ENCODE measurements at regions not wholly inside any gene's neighbourhood (a gene's known extent, or its start where the extent isn't known, plus 50 kb on each side); places are given as distances from the start of the nearest gene placed in this dataset.

- no peaks in the 10 kb centered on the region for H4K20me1 ChIP-seq (ENCODE audit: insufficient read depth, low read length)
- H3K27ac ChIP-seq (ENCODE audit: low read length): no peak overlapping the region
- H3K4me3 ChIP-seq (ENCODE audit: low read length): no peak overlapping the region
- H3K4me2 ChIP-seq (ENCODE audit: low read depth, low read length): no peak overlapping the region
- H3K36me3 ChIP-seq (replicated peaks; ENCODE audit: insufficient read depth, low read length): no peaks in the 10 kb centered on the region
- H2AFZ ChIP-seq (ENCODE audit: low read length): no peak overlapping the region
- no peak overlapping the region for H3K9ac ChIP-seq (ENCODE audit: low read length)
- H3K79me2 ChIP-seq (ENCODE audit: low read length): no peaks in the 10 kb centered on the region
- H3F3A ChIP-seq (ENCODE audit: insufficient read depth, low read length): no peaks in the 10 kb centered on the region
- no peaks in the 10 kb centered on the region for H3K4me1 ChIP-seq (ENCODE audit: low read length)
- no peak for DNase-seq
- H3K27me3 ChIP-seq (replicated peaks; ENCODE audit: insufficient read depth, low read length): no peaks in the 10 kb centered on the region
- no peaks in the 10 kb centered on the region for H3K9me2 ChIP-seq (replicated peaks; ENCODE audit: insufficient read depth, low read length)
- no peaks in the 10 kb centered on the region for H3K9me3 ChIP-seq (replicated peaks; ENCODE audit: insufficient read depth, low read length)
- TF ChIP-seq EZH2phosphoT487 (IDR thresholded peaks at IDR 0.05; ENCODE audit: low read length) (no peak), CTCF (IDR thresholded peaks at IDR 0.05; ENCODE audit: low read length) (no peak), EZH2 (optimal IDR thresholded peaks at IDR 0.05; ENCODE audit: low read depth, low read length) (no peak)
Observed at GRCh38 chr2:2705871-2706270, 374.8 kb upstream of the MYT1L start.

- Histone ChIP-seq H3K9me3 (replicated peaks; ENCODE audit: insufficient read depth, low read length) (no peaks in the 10 kb centered on the region), H3K79me2 (ENCODE audit: low read length) (no peaks in the 10 kb centered on the region), H3K9ac (ENCODE audit: low read length) (no peak overlapping the region), H3F3A (ENCODE audit: insufficient read depth, low read length) (no peaks in the 10 kb centered on the region), H3K9me2 (replicated peaks; ENCODE audit: insufficient read depth, low read length) (no peaks in the 10 kb centered on the region), H3K27me3 (replicated peaks; ENCODE audit: insufficient read depth, low read length) (no peaks in the 10 kb centered on the region), H3K27ac (ENCODE audit: low read length) (no peak overlapping the region), H4K20me1 (ENCODE audit: insufficient read depth, low read length) (no peaks in the 10 kb centered on the region), H3K36me3 (replicated peaks; ENCODE audit: insufficient read depth, low read length) (no peaks in the 10 kb centered on the region), H2AFZ (ENCODE audit: low read length) (no peak overlapping the region), H3K4me3 (ENCODE audit: low read length) (no peak overlapping the region), H3K4me2 (ENCODE audit: low read depth, low read length) (no peak overlapping the region), H3K4me1 (ENCODE audit: low read length) (no peaks in the 10 kb centered on the region)
- no peak for TF ChIP-seq EZH2 (optimal IDR thresholded peaks at IDR 0.05; ENCODE audit: low read depth, low read length)
- no peak for DNase-seq
Observed at GRCh38 chr2:2704428-2705090, 373.5 kb upstream of the MYT1L start.

GRCh38 chr2:2703762-2704427, 372.8 kb upstream of the MYT1L start:
- Histone ChIP-seq H3K79me2 (ENCODE audit: low read length) (no peaks in the 10 kb centered on the region), H3K36me3 (replicated peaks; ENCODE audit: insufficient read depth, low read length) (no peaks in the 10 kb centered on the region), H3K4me3 (ENCODE audit: low read length) (no peak overlapping the region), H3K27ac (ENCODE audit: low read length) (no peak overlapping the region), H3K9me3 (replicated peaks; ENCODE audit: insufficient read depth, low read length) (no peaks in the 10 kb centered on the region), H3K4me1 (ENCODE audit: low read length) (no peaks in the 10 kb centered on the region), H3F3A (ENCODE audit: insufficient read depth, low read length) (no peaks in the 10 kb centered on the region), H2AFZ (ENCODE audit: low read length) (no peak overlapping the region), H3K9ac (ENCODE audit: low read length) (no peak overlapping the region), H4K20me1 (ENCODE audit: insufficient read depth, low read length) (no peaks in the 10 kb centered on the region), H3K4me2 (ENCODE audit: low read depth, low read length) (no peak overlapping the region), H3K27me3 (replicated peaks; ENCODE audit: insufficient read depth, low read length) (no peaks in the 10 kb centered on the region), H3K9me2 (replicated peaks; ENCODE audit: insufficient read depth, low read length) (no peaks in the 10 kb centered on the region)
- TF ChIP-seq EZH2phosphoT487 (IDR thresholded peaks at IDR 0.05; ENCODE audit: low read length): no peak
- no peak for TF ChIP-seq CTCF (IDR thresholded peaks at IDR 0.05; ENCODE audit: low read length)
- TF ChIP-seq EZH2 (optimal IDR thresholded peaks at IDR 0.05; ENCODE audit: low read depth, low read length): no peak
- DNase-seq: no peak

- H3K9me3 ChIP-seq (replicated peaks; ENCODE audit: insufficient read depth, low read length): no peaks in the 10 kb centered on the region
- H3F3A ChIP-seq (ENCODE audit: insufficient read depth, low read length): no peaks in the 10 kb centered on the region
- H3K9me2 ChIP-seq (replicated peaks; ENCODE audit: insufficient read depth, low read length): no peaks in the 10 kb centered on the region
- no peak overlapping the region for H2AFZ ChIP-seq (ENCODE audit: low read length)
- no peak overlapping the region for H3K4me3 ChIP-seq (ENCODE audit: low read length)
- H3K4me1 ChIP-seq (ENCODE audit: low read length): no peaks in the 10 kb centered on the region
- no peak for TF ChIP-seq EZH2phosphoT487 (IDR thresholded peaks at IDR 0.05; ENCODE audit: low read length)
- TF ChIP-seq CTCF (IDR thresholded peaks at IDR 0.05; ENCODE audit: low read length): no peak
- no peak for TF ChIP-seq EZH2 (optimal IDR thresholded peaks at IDR 0.05; ENCODE audit: low read depth, low read length)
- no peaks in the 10 kb centered on the region for H3K27me3 ChIP-seq (replicated peaks; ENCODE audit: insufficient read depth, low read length)
- no peaks in the 10 kb centered on the region for H3K36me3 ChIP-seq (replicated peaks; ENCODE audit: insufficient read depth, low read length)
- no peak overlapping the region for H3K4me2 ChIP-seq (ENCODE audit: low read depth, low read length)
- no peak for DNase-seq
- H4K20me1 ChIP-seq (ENCODE audit: insufficient read depth, low read length): no peaks in the 10 kb centered on the region
- H3K27ac ChIP-seq (ENCODE audit: low read length): no peak overlapping the region
- no peak overlapping the region for H3K9ac ChIP-seq (ENCODE audit: low read length)
- H3K79me2 ChIP-seq (ENCODE audit: low read length): no peaks in the 10 kb centered on the region
Observed at GRCh38 chr2:2703172-2703571, 372.1 kb upstream of the MYT1L start.

Data from MM.1S (cell line).